OCI-LY7 (cell line): ENCODE measurements at regions not wholly inside any gene's neighbourhood (a gene's known extent, or its start where the extent isn't known, plus 50 kb on each side); places are given as distances from the start of the nearest gene placed in this dataset.

ENCODE experiments used
- BruUV-seq: library from RNA; stranded (reverse); fragments of 400-500 nt; replicated peaks from 2 replicates; lab custom pipeline; 2021; lab: Mats Ljungman, UMichigan
- CTCF ChIA-PET: fragments of 300-600 bp; sonication (Branson Sonifier 250); formaldehyde crosslinking; loops from one replicate; lab custom pipeline; 2022; ENCODE audit warnings: antibody characterized with exemption; ENCODE audit not compliant: unreplicated experiment; lab: Charles Lee
- POLR2A ChIA-PET: fragments of 300-600 bp; sonication (Branson Sonifier 250); formaldehyde crosslinking; loops from one replicate; lab custom pipeline; 2022; ENCODE audit warnings: antibody characterized with exemption; lab: Charles Lee
- DNase-seq: peaks from one replicate; pipeline ENCODE4 v3.0.0-alpha.2; 2015; ENCODE audit warnings: low spot score
- H2AFZ ChIP-seq: fragments of 200-600 bp; sonication (generic), shearing (Covaris generic); 2 replicates; pipeline ENCODE4 v1.6.1; 2014; ENCODE audit warnings: mild to moderate bottlenecking, antibody characterized with exemption, low read length, moderate library complexity
- H3K27ac ChIP-seq: fragments of 200-600 bp; sonication (generic); 2 replicates; pipeline ENCODE4 v1.5.1; 2014; ENCODE audit warnings: mixed run types, low read depth, mild to moderate bottlenecking, moderate library complexity, low read length, inconsistent platforms; ENCODE audit not compliant: poor library complexity, severe bottlenecking
- H3K36me3 ChIP-seq: fragments of 200-600 bp; sonication (generic); 2 replicates; pipeline ENCODE4 v1.6.1; 2014; ENCODE audit warnings: mild to moderate bottlenecking, antibody characterized with exemption, low read length, moderate library complexity, mixed read lengths; ENCODE audit not compliant: insufficient read depth
- H3K4me1 ChIP-seq: fragments of 200-600 bp; sonication (generic); 2 replicates; pipeline ENCODE4 v1.5.1; 2014; ENCODE audit warnings: mild to moderate bottlenecking, low read length; ENCODE audit not compliant: insufficient read depth, poor library complexity, severe bottlenecking
- H3K4me2 ChIP-seq: fragments of 200-600 bp; sonication (generic); 2 replicates; pipeline ENCODE4 v1.6.1; 2014; ENCODE audit warnings: mild to moderate bottlenecking, low read length
- H3K4me3 ChIP-seq: fragments of 200-600 bp; sonication (generic); 2 replicates; pipeline ENCODE4 v1.5.1; 2014; ENCODE audit warnings: mild to moderate bottlenecking, low read depth, low read length; ENCODE audit not compliant: poor library complexity, severe bottlenecking
- H3K79me2 ChIP-seq: fragments of 200-600 bp; sonication (generic); 2 replicates; pipeline ENCODE4 v1.6.1; 2016; ENCODE audit warnings: low read depth, mild to moderate bottlenecking, low read length, moderate library complexity, mixed read lengths; ENCODE audit not compliant: insufficient read depth
- H3K9me2 ChIP-seq: fragments of 200-600 bp; sonication (generic); 2 replicates; pipeline ENCODE4 v1.6.1; 2016; ENCODE audit warnings: mild to moderate bottlenecking, low read length, mixed read lengths; ENCODE audit not compliant: insufficient read depth
- H3K9me3 ChIP-seq: fragments of 200-600 bp; sonication (generic); 2 replicates; pipeline ENCODE4 v1.6.1; 2014; ENCODE audit warnings: mild to moderate bottlenecking, mixed run types, low read length, mixed read lengths
- H4K20me1 ChIP-seq: fragments of 200-600 bp; sonication (generic); 2 replicates; pipeline ENCODE4 v1.6.1; 2014; ENCODE audit warnings: mild to moderate bottlenecking, antibody characterized with exemption, low read length, moderate library complexity, mixed read lengths; ENCODE audit not compliant: insufficient read depth
- EZH2phosphoT487 ChIP-seq: fragments of 200-600 bp; sonication (generic); IDR thresholded peaks from 2 replicates; pipeline ENCODE4 v1.6.1; 2018; ENCODE audit warnings: low read depth, borderline replicate concordance, mild to moderate bottlenecking, mixed run types, antibody characterized with exemption, low read length, moderate library complexity, mixed read lengths
- intact Hi-C: fragments of 100-400 bp; cut with micrococcal nuclease; formaldehyde crosslinking; loops from one replicate; pipeline ENCODE4 v1.10.0; 2022; ENCODE audit not compliant: unreplicated experiment
- TF ChIP-seq, protein P1 (sequence below): fragments of 200-600 bp; sonication (generic); conservative IDR thresholded peaks from 2 replicates; pipeline ENCODE4 v1.5.1; 2014; ENCODE audit warnings: mild to moderate bottlenecking, antibody characterized with exemption, low read length, moderate library complexity, mixed read lengths

GRCh38 chr5:43940562-43940961, 337.6 kb downstream of the NNT start:
- no peaks in the 10 kb centered on the region for H4K20me1 ChIP-seq
- BruUV-seq, result no TSS peak
- no peaks in the 10 kb centered on the region for H3K79me2 ChIP-seq
- no peaks in the 10 kb centered on the region for H3K9me2 ChIP-seq
- ChIA-PET POLR2A (no interaction called here), CTCF (no interaction called here)
- H2AFZ ChIP-seq, result no peak overlapping the region
- H3K4me3 ChIP-seq, result no peak overlapping the region
- no peaks in the 10 kb centered on the region for H3K36me3 ChIP-seq
- intact Hi-C loops, result no loop called here
- no peak for DNase-seq
- H3K27ac ChIP-seq, result no peak overlapping the region
- H3K4me2 ChIP-seq, result no peak overlapping the region
- no peaks in the 10 kb centered on the region for H3K9me3 ChIP-seq
- TF ChIP-seq, protein P1, sequence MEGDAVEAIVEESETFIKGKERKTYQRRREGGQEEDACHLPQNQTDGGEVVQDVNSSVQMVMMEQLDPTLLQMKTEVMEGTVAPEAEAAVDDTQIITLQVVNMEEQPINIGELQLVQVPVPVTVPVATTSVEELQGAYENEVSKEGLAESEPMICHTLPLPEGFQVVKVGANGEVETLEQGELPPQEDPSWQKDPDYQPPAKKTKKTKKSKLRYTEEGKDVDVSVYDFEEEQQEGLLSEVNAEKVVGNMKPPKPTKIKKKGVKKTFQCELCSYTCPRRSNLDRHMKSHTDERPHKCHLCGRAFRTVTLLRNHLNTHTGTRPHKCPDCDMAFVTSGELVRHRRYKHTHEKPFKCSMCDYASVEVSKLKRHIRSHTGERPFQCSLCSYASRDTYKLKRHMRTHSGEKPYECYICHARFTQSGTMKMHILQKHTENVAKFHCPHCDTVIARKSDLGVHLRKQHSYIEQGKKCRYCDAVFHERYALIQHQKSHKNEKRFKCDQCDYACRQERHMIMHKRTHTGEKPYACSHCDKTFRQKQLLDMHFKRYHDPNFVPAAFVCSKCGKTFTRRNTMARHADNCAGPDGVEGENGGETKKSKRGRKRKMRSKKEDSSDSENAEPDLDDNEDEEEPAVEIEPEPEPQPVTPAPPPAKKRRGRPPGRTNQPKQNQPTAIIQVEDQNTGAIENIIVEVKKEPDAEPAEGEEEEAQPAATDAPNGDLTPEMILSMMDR, result no peak
- no peak for TF ChIP-seq EZH2phosphoT487
- no peaks in the 10 kb centered on the region for H3K4me1 ChIP-seq

DNA sequence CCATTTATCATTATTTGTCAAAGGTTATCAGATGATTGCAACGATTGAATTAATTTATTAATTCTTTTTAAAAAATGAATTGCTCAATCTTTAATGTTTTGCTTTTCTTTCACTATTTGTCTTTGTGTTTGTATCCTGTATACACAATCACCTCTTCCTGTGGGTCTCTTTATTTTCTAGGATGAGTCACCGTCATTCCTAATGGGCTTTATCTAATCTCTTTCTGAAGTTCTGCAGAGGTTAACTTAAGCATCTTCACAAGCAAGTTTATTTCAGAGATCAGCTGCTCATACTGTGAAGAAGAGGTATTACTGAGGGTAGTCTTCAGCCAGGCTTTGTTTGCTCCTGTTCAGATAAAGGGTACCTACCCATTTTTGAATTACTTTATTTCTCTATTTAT, 323.9 kb downstream of the NNT start:
- Histone ChIP-seq H3K36me3 (no peaks in the 10 kb centered on the region), H3K4me1 (no peaks in the 10 kb centered on the region), H3K27ac (no peak overlapping the region), H4K20me1 (no peaks in the 10 kb centered on the region), H3K9me2 (no peaks in the 10 kb centered on the region), H3K4me2 (no peak overlapping the region), H3K9me3 (no peaks in the 10 kb centered on the region), H3K4me3 (no peak overlapping the region), H2AFZ (no peak overlapping the region), H3K79me2 (no peaks in the 10 kb centered on the region)
- CTCF ChIA-PET, result no interaction called here
- DNase-seq, result no peak
- TF ChIP-seq EZH2phosphoT487, result no peak
- TF ChIP-seq, protein P1, result no peak
- BruUV-seq, result no TSS peak
- intact Hi-C loops, result no loop called here
- POLR2A ChIA-PET, result no interaction called here

- no TSS peak for BruUV-seq
- intact Hi-C loops, result no loop called here
- no peaks in the 10 kb centered on the region for H3K36me3 ChIP-seq
- TF ChIP-seq EZH2phosphoT487, result no peak
- TF ChIP-seq, protein P1, result no peak
- ChIA-PET CTCF (no interaction called here), POLR2A (no interaction called here)
- H3K9me2 ChIP-seq, result no peaks in the 10 kb centered on the region
- H3K4me3 ChIP-seq, result no peak overlapping the region
- H3K9me3 ChIP-seq, result no peaks in the 10 kb centered on the region
- H4K20me1 ChIP-seq, result no peaks in the 10 kb centered on the region
- no peaks in the 10 kb centered on the region for H3K79me2 ChIP-seq
- H3K27ac ChIP-seq, result no peak overlapping the region
- no peaks in the 10 kb centered on the region for H3K4me1 ChIP-seq
- H2AFZ ChIP-seq, result no peak overlapping the region
- H3K4me2 ChIP-seq, result no peak overlapping the region
- no peak for DNase-seq
Observed at GRCh38 chr5:43920422-43920821, 317.4 kb downstream of the NNT start.
